OCI-LY1 (cell line): ENCODE measurements at regions not wholly inside any gene's neighbourhood (a gene's known extent, or its start where the extent isn't known, plus 50 kb on each side); places are given as distances from the start of the nearest gene placed in this dataset.

Experiments
- H2AFZ ChIP-seq: fragments of 200-600 bp; sonication (generic), shearing (Covaris generic); 2 replicates; pipeline ENCODE4 v1.6.0; 2014; ENCODE audit warnings: antibody characterized with exemption, mild to moderate bottlenecking, low read length
- H3F3A ChIP-seq: fragments of 200-600 bp; sonication (generic), shearing (Covaris generic); 2 replicates; pipeline ENCODE4 v1.6.0; 2014; ENCODE audit warnings: mild to moderate bottlenecking, antibody characterized with exemption, low read length, moderate library complexity; ENCODE audit not compliant: insufficient read depth
- H3K27ac ChIP-seq: fragments of 200-600 bp; sonication (generic); 2 replicates; pipeline ENCODE4 v1.5.1; 2014; ENCODE audit warnings: low read length, mixed run types, mild to moderate bottlenecking, low read depth; ENCODE audit not compliant: poor library complexity, severe bottlenecking
- H3K27me3 ChIP-seq: fragments of 200-600 bp; sonication (generic); 2 replicates; pipeline ENCODE4 v1.6.0; 2014; ENCODE audit warnings: antibody characterized with exemption, mild to moderate bottlenecking, low read length, moderate library complexity; ENCODE audit not compliant: insufficient read depth
- H3K36me3 ChIP-seq: fragments of 200-600 bp; sonication (generic); 2 replicates; pipeline ENCODE4 v1.6.1; 2014; ENCODE audit warnings: mild to moderate bottlenecking, antibody characterized with exemption, low read length, moderate library complexity, mixed read lengths; ENCODE audit not compliant: insufficient read depth
- H3K4me1 ChIP-seq: fragments of 200-600 bp; sonication (generic); 2 replicates; pipeline ENCODE4 v1.5.1; 2014; ENCODE audit warnings: mild to moderate bottlenecking, low read length, moderate library complexity; ENCODE audit not compliant: insufficient read depth, severe bottlenecking
- H3K4me2 ChIP-seq: fragments of 200-600 bp; sonication (generic), shearing (Covaris generic); 2 replicates; pipeline ENCODE4 v1.6.1; 2014; ENCODE audit warnings: low read length
- H3K4me3 ChIP-seq: fragments of 200-600 bp; sonication (generic); 2 replicates; pipeline ENCODE4 v1.5.1; 2014; ENCODE audit warnings: low read length, low read depth, mild to moderate bottlenecking, mixed read lengths; ENCODE audit not compliant: poor library complexity, severe bottlenecking
- H3K79me2 ChIP-seq: fragments of 200-600 bp; shearing (Covaris generic); 2 replicates; pipeline ENCODE4 v1.6.1; 2016; ENCODE audit warnings: mixed run types, low read length, mixed read lengths; ENCODE audit not compliant: insufficient read depth
- H3K9ac ChIP-seq: fragments of 200-600 bp; sonication (generic), shearing (Covaris generic); 2 replicates; pipeline ENCODE4 v1.6.1; 2014; ENCODE audit warnings: mild to moderate bottlenecking, low read length, mixed read lengths
- H3K9me2 ChIP-seq: fragments of 200-600 bp; sonication (generic), shearing (Covaris generic); 2 replicates; pipeline ENCODE4 v1.6.1; 2014; ENCODE audit warnings: low read depth, mild to moderate bottlenecking, low read length, mixed read lengths
- H3K9me3 ChIP-seq: fragments of 200-600 bp; shearing (Covaris generic); 2 replicates; pipeline ENCODE4 v1.6.1; 2014; ENCODE audit warnings: low read length, mixed read lengths
- H4K20me1 ChIP-seq: fragments of 200-600 bp; sonication (generic), shearing (Covaris generic); 2 replicates; pipeline ENCODE4 v1.6.0; 2016; ENCODE audit warnings: mild to moderate bottlenecking, low read length; ENCODE audit not compliant: insufficient read depth
- CTCF ChIP-seq: fragments of 200-600 bp; sonication (generic), shearing (Covaris generic); IDR thresholded peaks from 2 replicates; pipeline ENCODE4 v1.5.1; 2017; ENCODE audit warnings: mild to moderate bottlenecking, antibody characterized with exemption, low read length, moderate library complexity, mixed read lengths
- EZH2 ChIP-seq: fragments of 200-600 bp; sonication (generic), shearing (Covaris generic); IDR thresholded peaks from 2 replicates; pipeline ENCODE4 v1.8.0; 2017; ENCODE audit warnings: borderline replicate concordance, mixed run types, mild to moderate bottlenecking, antibody characterized with exemption, low read length, moderate library complexity, mixed read lengths

GRCh38 chr9:22588918-22589317 is 142.3 kb downstream of the DMRTA1 start:
- Histone ChIP-seq H2AFZ (no peak overlapping the region), H3K9ac (no peak overlapping the region)
- TF ChIP-seq CTCF (no peak), EZH2 (no peak)

DNA sequence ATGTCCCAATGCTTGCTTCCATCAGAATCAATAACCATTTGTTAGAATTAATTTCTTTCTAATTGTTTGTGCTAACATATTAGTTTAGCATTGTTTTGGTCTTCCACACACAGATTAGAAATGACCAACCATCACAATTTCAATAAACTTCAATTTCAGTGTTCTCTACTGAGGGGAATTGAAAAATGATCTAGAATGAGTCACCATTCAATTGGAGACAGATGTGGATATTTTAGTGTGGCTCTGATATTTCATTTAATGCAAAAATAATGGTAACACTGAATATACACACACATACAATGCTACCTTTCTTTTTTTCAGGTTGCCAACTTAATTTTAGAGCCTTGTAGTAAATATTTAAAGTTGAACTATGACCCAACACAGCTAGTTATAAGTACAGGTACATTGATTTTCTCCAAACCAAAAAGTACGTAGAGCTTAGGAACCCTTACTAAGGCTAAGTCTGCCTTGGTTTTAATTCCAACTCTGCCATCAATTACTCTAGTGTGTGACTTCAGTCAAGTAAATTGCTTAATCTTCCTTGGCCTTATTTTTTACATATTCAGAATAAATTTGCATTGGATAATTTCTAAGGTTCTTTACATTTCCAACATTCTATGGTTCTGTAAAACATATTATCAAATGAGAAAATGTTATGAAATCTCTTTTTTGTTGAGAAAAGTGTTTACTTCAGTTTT is 143.9 kb downstream of the DMRTA1 start:
- Histone ChIP-seq H3K79me2 (no peaks in the 10 kb centered on the region), H3K27ac (no peak overlapping the region), H3K4me2 (no peak overlapping the region), H3K9ac (no peak overlapping the region), H2AFZ (no peak overlapping the region; the same call in 1 of the 2 replicates), H3K9me3 (no peaks in the 10 kb centered on the region), H3K4me3 (no peak overlapping the region), H3F3A (no peaks in the 10 kb centered on the region), H4K20me1 (no peaks in the 10 kb centered on the region), H3K27me3 (no peaks in the 10 kb centered on the region), H3K9me2 (no peaks in the 10 kb centered on the region), H3K4me1 (no peaks in the 10 kb centered on the region), H3K36me3 (no peaks in the 10 kb centered on the region)
- no peak for TF ChIP-seq EZH2
- TF ChIP-seq CTCF = no peak

More at GRCh38 chr9:22588918-22589317, 142.3 kb downstream of the DMRTA1 start:
- no peaks in the 10 kb centered on the region for H3K27me3 ChIP-seq
- no peaks in the 10 kb centered on the region for H3K9me2 ChIP-seq
- H3K4me1 ChIP-seq = no peaks in the 10 kb centered on the region
- no peak overlapping the region for H3K4me3 ChIP-seq
- no peak overlapping the region for H3K27ac ChIP-seq
- H3F3A ChIP-seq = no peaks in the 10 kb centered on the region
- H3K36me3 ChIP-seq = no peaks in the 10 kb centered on the region
- H3K4me2 ChIP-seq = no peak overlapping the region
- no peaks in the 10 kb centered on the region for H3K9me3 ChIP-seq
- H4K20me1 ChIP-seq = no peaks in the 10 kb centered on the region
- H3K79me2 ChIP-seq = no peaks in the 10 kb centered on the region

- no peaks in the 10 kb centered on the region for H3K36me3 ChIP-seq
- TF ChIP-seq CTCF (no peak), EZH2 (no peak)
- H3K4me2 ChIP-seq = no peak overlapping the region
- no peaks in the 10 kb centered on the region for H3K9me3 ChIP-seq
- H3K4me3 ChIP-seq = no peak overlapping the region
- H3K4me1 ChIP-seq = no peaks in the 10 kb centered on the region
- H3K9ac ChIP-seq = no peak overlapping the region
- H3K79me2 ChIP-seq = no peaks in the 10 kb centered on the region
- H3F3A ChIP-seq = no peaks in the 10 kb centered on the region
- H3K27me3 ChIP-seq = no peaks in the 10 kb centered on the region
- H2AFZ ChIP-seq = no peak overlapping the region
- H3K9me2 ChIP-seq = no peaks in the 10 kb centered on the region
- no peaks in the 10 kb centered on the region for H4K20me1 ChIP-seq
- no peak overlapping the region for H3K27ac ChIP-seq
These were observed 149.2 kb downstream of the DMRTA1 start for GRCh38 chr9:22595805-22596204.
